ENCODE measurements at regions not wholly inside any gene's neighbourhood (a gene's known extent, or its start where the extent isn't known, plus 50 kb on each side); places are given as distances from the start of the nearest gene placed in this dataset.

DNA sequence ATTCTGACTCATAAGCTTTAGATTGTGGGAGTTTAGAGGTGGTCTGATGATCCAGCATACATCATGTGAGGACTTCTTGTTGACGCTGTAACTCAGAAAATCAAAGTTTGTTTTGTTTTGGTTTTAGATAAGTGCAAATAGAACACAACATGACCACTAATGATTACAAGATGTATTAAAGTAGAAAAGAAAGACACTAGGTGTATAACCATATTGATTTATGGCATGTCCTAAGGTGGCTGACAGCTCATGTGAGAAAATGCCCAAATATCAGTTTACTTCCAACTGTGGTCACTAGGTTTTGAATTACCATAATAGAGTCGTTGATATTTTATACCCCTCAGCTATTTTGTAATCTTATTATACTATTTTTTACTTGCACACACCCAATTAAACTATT lies 1131.4 kb upstream of the PHF14 start (continued):
- no peak for TF ChIP-seq ZBTB6 (tag by site-specific recombination; IDR thresholded peaks at IDR 0.05)
- TF ChIP-seq HOXC10 (CRISPR knock-in tag; IDR thresholded peaks at IDR 0.05) = no peak
- TF ChIP-seq ZNF404 (tag by site-specific recombination; IDR thresholded peaks at IDR 0.05) = no peak
- no peak for TF ChIP-seq ZNF621 (tag by site-specific recombination; IDR thresholded peaks at IDR 0.05)
- no peak for TF ChIP-seq ZSCAN16 (tag by site-specific recombination; IDR thresholded peaks at IDR 0.05)
- TF ChIP-seq ZNF510 (tag by site-specific recombination; IDR thresholded peaks at IDR 0.05; ENCODE audit: insufficient replicate concordance) = no peak

GRCh38 chr7:9846902-9847301 lies 1126.8 kb upstream of the PHF14 start:
- POLR2A ChIA-PET = no interaction called here

More at GRCh38 chr7:9846902-9847301, 1126.8 kb upstream of the PHF14 start:
- H3K36me3 ChIP-seq (ENCODE audit: control insufficient read depth in 2 of 2, insufficient read depth in 1 of 2, low read length in 2 of 2) = no peaks in the 10 kb centered on the region
- H3K27ac ChIP-seq (ENCODE audit: extremely low read depth, low read depth, low read length) = no peak overlapping the region
- CTCF ChIA-PET = no interaction called here
- no peak overlapping the region for H3K4me3 ChIP-seq (ENCODE audit: low read depth, low read length)
- H3K9me3 ChIP-seq (ENCODE audit: control insufficient read depth, insufficient read depth, low read depth, low read length) = no peaks in the 10 kb centered on the region
- TF ChIP-seq, protein P1, sequence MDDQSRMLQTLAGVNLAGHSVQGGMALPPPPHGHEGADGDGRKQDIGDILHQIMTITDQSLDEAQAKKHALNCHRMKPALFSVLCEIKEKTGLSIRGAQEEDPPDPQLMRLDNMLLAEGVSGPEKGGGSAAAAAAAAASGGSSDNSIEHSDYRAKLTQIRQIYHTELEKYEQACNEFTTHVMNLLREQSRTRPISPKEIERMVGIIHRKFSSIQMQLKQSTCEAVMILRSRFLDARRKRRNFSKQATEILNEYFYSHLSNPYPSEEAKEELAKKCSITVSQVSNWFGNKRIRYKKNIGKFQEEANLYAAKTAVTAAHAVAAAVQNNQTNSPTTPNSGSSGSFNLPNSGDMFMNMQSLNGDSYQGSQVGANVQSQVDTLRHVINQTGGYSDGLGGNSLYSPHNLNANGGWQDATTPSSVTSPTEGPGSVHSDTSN (CRISPR knock-in tag; IDR thresholded peaks at IDR 0.05) = no peak
- TF ChIP-seq ZNF169 (tag by site-specific recombination; IDR thresholded peaks at IDR 0.05) = no peak
- TF ChIP-seq ZBTB17 (tag by site-specific recombination; IDR thresholded peaks at IDR 0.05) = no peak
- no peak for TF ChIP-seq ZNF555 (tag by site-specific recombination; conservative IDR thresholded peaks at IDR 0.05)
- TF ChIP-seq ZNF610 (tag by site-specific recombination; IDR thresholded peaks at IDR 0.05; ENCODE audit: borderline replicate concordance) = no peak
- TF ChIP-seq PRDM4 (tag by site-specific recombination; IDR thresholded peaks at IDR 0.05) = no peak
- no peak for TF ChIP-seq ZBTB6 (tag by site-specific recombination; IDR thresholded peaks at IDR 0.05)
- TF ChIP-seq ZNF600 (tag by site-specific recombination; IDR thresholded peaks at IDR 0.05) = no peak
- TF ChIP-seq ZSCAN16 (tag by site-specific recombination; IDR thresholded peaks at IDR 0.05) = no peak
- no peak for TF ChIP-seq ZNF146 (tag by site-specific recombination; IDR thresholded peaks at IDR 0.05)
- no peak for TF ChIP-seq ZNF626 (tag by site-specific recombination; IDR thresholded peaks at IDR 0.05)
- no peak for TF ChIP-seq ZNF341 (tag by site-specific recombination; IDR thresholded peaks at IDR 0.05; ENCODE audit: low read depth)
- no peak for TF ChIP-seq YY1 (tag by site-specific recombination; IDR thresholded peaks at IDR 0.05)
- no peak for TF ChIP-seq ZNF19 (tag by site-specific recombination; IDR thresholded peaks at IDR 0.05; ENCODE audit: low read depth)
- no peak for TF ChIP-seq BCL6B (tag by site-specific recombination; IDR thresholded peaks at IDR 0.05)
- TF ChIP-seq ZBTB44 (tag by site-specific recombination; IDR thresholded peaks at IDR 0.05) = no peak
- TF ChIP-seq ZNF843 (tag by site-specific recombination; IDR thresholded peaks at IDR 0.05) = no peak
- no peaks in the 10 kb centered on the region for H3K4me1 ChIP-seq (ENCODE audit: control insufficient read depth, insufficient read depth, low read length)

All from HEK293 (cell line).